ENCODE measurements at regions not wholly inside any gene's neighbourhood (a gene's known extent, or its start where the extent isn't known, plus 50 kb on each side); places are given as distances from the start of the nearest gene placed in this dataset.

DNA sequence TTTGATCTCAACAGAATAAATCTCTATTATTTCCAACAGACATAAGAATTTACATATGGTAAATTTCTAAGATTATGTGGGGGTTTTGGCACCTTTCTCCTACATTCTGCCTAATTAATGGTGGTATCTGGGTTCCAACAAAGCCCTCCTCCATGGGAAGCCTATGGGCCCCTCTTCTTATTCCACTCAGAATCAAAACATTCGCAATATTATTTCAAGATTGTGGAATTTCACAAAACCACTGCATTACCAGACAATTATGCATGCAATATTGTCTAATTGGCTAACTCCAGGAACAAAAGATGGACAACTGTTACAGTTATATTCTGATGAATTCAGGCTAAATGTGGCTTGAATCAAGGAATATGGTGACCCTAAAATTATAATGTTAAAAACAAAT lies 434.0 kb downstream of the NFIB start:
- peaks cover 0 to 38% (median 17%) of the 10 kb centered on the region in 11 donors for H3K9me3 Mint-ChIP-seq
- H3K27ac Mint-ChIP-seq = no peak overlapping the region
- H3K36me3 Mint-ChIP-seq = peaks cover 0 to 3% (median 0%) of the 10 kb centered on the region in 5 donors

DNA sequence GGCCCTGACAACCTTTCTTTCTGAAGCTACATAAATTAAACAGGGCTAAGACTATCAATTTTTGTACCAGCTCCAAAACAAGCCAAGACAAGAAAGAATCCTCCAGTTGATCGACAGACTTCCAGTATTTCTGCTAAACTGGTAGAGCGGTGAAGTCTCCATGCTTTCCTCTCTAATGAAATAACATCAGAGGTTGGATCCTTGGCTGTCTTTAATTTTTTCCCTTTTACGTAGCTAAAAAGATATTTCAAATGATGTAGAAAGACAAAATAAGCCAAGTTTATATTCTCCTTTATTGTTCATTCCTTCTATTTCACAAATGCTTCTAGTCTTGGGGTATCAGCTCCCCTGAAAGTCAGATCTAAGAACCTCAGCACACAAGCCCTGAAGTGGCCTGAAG lies 434.9 kb downstream of the NFIB start:
- H3K27me3 Mint-ChIP-seq = peaks cover 0 to 4% (median 0%) of the 10 kb centered on the region in 5 donors
- H3K9me3 ChIP-seq (ENCODE audit: control insufficient read depth in 2 of 3, low read length in 3 of 3) = no peaks in the 10 kb centered on the region
- ATAC-seq (no peak), DNase-seq (no peak)
- POLR2A ChIA-PET = no interaction called here
- CTCF ChIA-PET = no interaction called here
- intact Hi-C loops (cut with micrococcal nuclease) = no loop called here
- no peaks in the 10 kb centered on the region for H3K36me3 ChIP-seq (ENCODE audit: control insufficient read depth in 2 of 3, insufficient read depth in 3 of 3, low read length in 3 of 3)
- no peaks in the 10 kb centered on the region for H3K4me1 Mint-ChIP-seq
- H3K27ac ChIP-seq (ENCODE audit: low read depth, low read length) = no peak overlapping the region
- H3K27me3 ChIP-seq (ENCODE audit: control insufficient read depth in 2 of 2, insufficient read depth in 2 of 2, low read length in 2 of 2) = no peaks in the 10 kb centered on the region
- no peaks in the 10 kb centered on the region for H3K4me1 ChIP-seq (ENCODE audit: control insufficient read depth in 2 of 2, insufficient read depth in 2 of 2, low read length in 2 of 2)
- H3K4me3 ChIP-seq (ENCODE audit: low read length) = no peak overlapping the region
- no peak overlapping the region for H3K4me3 Mint-ChIP-seq
- H3K27ac Mint-ChIP-seq = no peak overlapping the region
- peaks cover 0 to 37% (median 14%) of the 10 kb centered on the region in 11 donors for H3K9me3 Mint-ChIP-seq
- H3K36me3 Mint-ChIP-seq = peaks cover 0 to 5% (median 0%) of the 10 kb centered on the region in 5 donors

More for the DNA sequence above, 434.0 kb downstream of the NFIB start:
- ChIA-PET POLR2A (no interaction called here), CTCF (no interaction called here)
- H3K4me1 ChIP-seq (ENCODE audit: control insufficient read depth in 2 of 2, insufficient read depth in 2 of 2, low read length in 2 of 2) = no peaks in the 10 kb centered on the region
- no peak overlapping the region for H3K4me3 ChIP-seq (ENCODE audit: low read length)
- H3K27me3 ChIP-seq (ENCODE audit: control insufficient read depth in 2 of 2, insufficient read depth in 2 of 2, low read length in 2 of 2) = no peaks in the 10 kb centered on the region
- peaks cover 0 to 4% (median 0%) of the 10 kb centered on the region in 5 donors for H3K27me3 Mint-ChIP-seq
- DNase-seq = no peak
- no peaks in the 10 kb centered on the region for H3K9me3 ChIP-seq (ENCODE audit: control insufficient read depth in 2 of 3, low read length in 3 of 3)
- H3K27ac ChIP-seq (ENCODE audit: low read depth, low read length) = no peak overlapping the region
- no peaks in the 10 kb centered on the region for H3K4me1 Mint-ChIP-seq
- no peak for ATAC-seq
- intact Hi-C loops (cut with micrococcal nuclease) = no loop called here
- H3K4me3 Mint-ChIP-seq = no peak overlapping the region
- H3K36me3 ChIP-seq (ENCODE audit: control insufficient read depth in 2 of 3, insufficient read depth in 3 of 3, low read length in 3 of 3) = no peaks in the 10 kb centered on the region

DNA sequence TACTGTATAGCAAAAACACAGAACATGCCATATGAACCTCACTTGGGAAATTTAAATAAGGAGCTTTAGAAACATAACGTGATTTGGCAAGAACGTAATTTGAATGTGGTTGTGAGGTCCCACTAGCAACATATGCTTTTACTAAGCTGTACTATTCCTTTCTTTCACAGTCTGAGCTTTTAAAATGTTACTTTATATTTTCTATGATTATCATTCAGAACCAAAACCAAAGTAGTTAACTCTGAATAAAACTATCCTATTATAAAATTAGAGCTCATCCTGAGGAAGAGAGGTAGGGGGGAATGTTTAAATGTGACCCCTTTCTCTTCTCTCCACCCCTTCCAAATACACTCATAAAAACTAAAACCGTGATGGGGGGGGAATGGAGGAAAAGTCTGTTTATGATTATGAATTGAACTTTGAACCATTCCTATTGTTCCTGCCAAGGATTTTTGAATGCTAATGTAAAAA lies 435.7 kb downstream of the NFIB start:
- CTCF ChIA-PET = no interaction called here
- Mint-ChIP-seq H3K9me3 (peaks cover 0 to 31% (median 12%) of the 10 kb centered on the region in 11 donors), H3K27me3 (peaks cover 0 to 4% (median 0%) of the 10 kb centered on the region in 5 donors), H3K27ac (no peak overlapping the region), H3K4me1 (no peaks in the 10 kb centered on the region), H3K36me3 (peaks cover 0 to 5% (median 0%) of the 10 kb centered on the region in 5 donors), H3K4me3 (no peak overlapping the region)
- Histone ChIP-seq H3K27me3 (ENCODE audit: control insufficient read depth in 2 of 2, insufficient read depth in 2 of 2, low read length in 2 of 2) (no peaks in the 10 kb centered on the region), H3K36me3 (ENCODE audit: control insufficient read depth in 2 of 3, insufficient read depth in 3 of 3, low read length in 3 of 3) (no peaks in the 10 kb centered on the region), H3K4me3 (ENCODE audit: low read length) (no peak overlapping the region), H3K9me3 (ENCODE audit: control insufficient read depth in 2 of 3, low read length in 3 of 3) (no peaks in the 10 kb centered on the region), H3K27ac (ENCODE audit: low read depth, low read length) (no peak overlapping the region), H3K4me1 (ENCODE audit: control insufficient read depth in 2 of 2, insufficient read depth in 2 of 2, low read length in 2 of 2) (no peaks in the 10 kb centered on the region)
- intact Hi-C loops (cut with micrococcal nuclease) = no loop called here
- no peak for DNase-seq
- POLR2A ChIA-PET = no interaction called here
- ATAC-seq = no peak

DNA sequence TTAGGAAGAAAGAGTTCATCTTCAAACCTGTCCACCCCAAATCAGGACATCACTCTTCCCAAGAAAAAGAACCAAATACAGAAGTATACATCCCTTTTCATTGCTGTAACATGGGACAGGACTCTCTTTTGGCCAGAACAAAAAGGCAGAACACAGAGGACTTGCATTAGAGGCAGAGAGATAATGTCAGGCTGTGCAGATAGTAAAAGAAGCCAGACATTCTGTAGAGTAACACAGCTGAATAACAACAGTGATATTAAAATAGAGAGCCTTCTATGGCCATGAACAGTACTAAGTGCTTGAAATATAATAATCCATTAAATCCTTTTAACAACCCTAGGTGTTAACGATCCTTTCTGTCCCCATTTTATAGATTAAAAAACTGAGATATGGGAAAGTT lies 437.2 kb downstream of the NFIB start:
- Mint-ChIP-seq H3K9me3 (peaks cover 0 to 28% (median 12%) of the 10 kb centered on the region in 11 donors), H3K36me3 (peaks cover 0 to 5% (median 0%) of the 10 kb centered on the region in 5 donors), H3K4me3 (no peak overlapping the region), H3K4me1 (no peaks in the 10 kb centered on the region), H3K27me3 (peaks cover 0 to 4% (median 0%) of the 10 kb centered on the region in 5 donors), H3K27ac (no peak overlapping the region)
- no peak overlapping the region for H3K27ac ChIP-seq (ENCODE audit: low read depth, low read length)
- CTCF ChIA-PET = no interaction called here
- ATAC-seq = no peak
- H3K9me3 ChIP-seq (ENCODE audit: control insufficient read depth in 2 of 3, low read length in 3 of 3) = no peaks in the 10 kb centered on the region
- no peaks in the 10 kb centered on the region for H3K4me1 ChIP-seq (ENCODE audit: control insufficient read depth in 2 of 2, insufficient read depth in 2 of 2, low read length in 2 of 2)
- intact Hi-C loops (cut with micrococcal nuclease) = no loop called here
- no peak for DNase-seq
- POLR2A ChIA-PET = no interaction called here
- H3K27me3 ChIP-seq (ENCODE audit: control insufficient read depth in 2 of 2, insufficient read depth in 2 of 2, low read length in 2 of 2) = no peaks in the 10 kb centered on the region
- no peaks in the 10 kb centered on the region for H3K36me3 ChIP-seq (ENCODE audit: control insufficient read depth in 2 of 3, insufficient read depth in 3 of 3, low read length in 3 of 3)
- no peak overlapping the region for H3K4me3 ChIP-seq (ENCODE audit: low read length)

DNA sequence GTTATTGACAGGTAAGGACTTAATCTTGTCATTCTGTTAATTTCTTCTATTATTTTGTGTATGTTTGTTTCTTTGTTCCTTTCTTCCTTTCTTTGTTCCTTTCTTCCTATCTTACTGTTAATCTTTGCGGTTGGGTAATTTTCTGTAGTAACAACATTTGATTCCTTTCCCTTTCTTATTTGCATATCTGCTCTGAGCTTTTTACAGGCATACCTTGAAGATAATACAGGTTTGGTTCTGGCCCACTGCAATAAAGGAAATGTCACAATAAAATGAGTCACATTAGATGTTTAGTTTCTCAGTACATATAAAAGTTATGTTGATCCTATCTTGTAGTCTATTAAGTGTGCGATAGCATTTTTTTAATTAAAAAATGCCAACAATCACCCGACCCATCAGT lies 440.7 kb downstream of the NFIB start:
- ChIA-PET CTCF (no interaction called here), POLR2A (no interaction called here)
- H3K4me1 Mint-ChIP-seq = no peaks in the 10 kb centered on the region
- H3K27me3 ChIP-seq (ENCODE audit: control insufficient read depth in 2 of 2, insufficient read depth in 2 of 2, low read length in 2 of 2) = no peaks in the 10 kb centered on the region
- no peaks in the 10 kb centered on the region for H3K9me3 ChIP-seq (ENCODE audit: control insufficient read depth in 2 of 3, low read length in 3 of 3)
- no peak overlapping the region for H3K4me3 Mint-ChIP-seq
- no peaks in the 10 kb centered on the region for H3K36me3 ChIP-seq (ENCODE audit: control insufficient read depth in 2 of 3, insufficient read depth in 3 of 3, low read length in 3 of 3)
- no peak overlapping the region for H3K27ac ChIP-seq (ENCODE audit: low read depth, low read length)
- no peak overlapping the region for H3K27ac Mint-ChIP-seq
- peaks cover 0 to 5% (median 0%) of the 10 kb centered on the region in 5 donors for H3K36me3 Mint-ChIP-seq
- H3K9me3 Mint-ChIP-seq = peaks cover 0 to 38% (median 14%) of the 10 kb centered on the region in 11 donors
- DNase-seq (no peak), ATAC-seq (no peak)
- H3K4me3 ChIP-seq (ENCODE audit: low read length) = no peak overlapping the region
- H3K27me3 Mint-ChIP-seq = peaks cover 0 to 4% (median 0%) of the 10 kb centered on the region in 5 donors
- H3K4me1 ChIP-seq (ENCODE audit: control insufficient read depth in 2 of 2, insufficient read depth in 2 of 2, low read length in 2 of 2) = no peaks in the 10 kb centered on the region
- intact Hi-C loops (cut with micrococcal nuclease) = no loop called here

DNA sequence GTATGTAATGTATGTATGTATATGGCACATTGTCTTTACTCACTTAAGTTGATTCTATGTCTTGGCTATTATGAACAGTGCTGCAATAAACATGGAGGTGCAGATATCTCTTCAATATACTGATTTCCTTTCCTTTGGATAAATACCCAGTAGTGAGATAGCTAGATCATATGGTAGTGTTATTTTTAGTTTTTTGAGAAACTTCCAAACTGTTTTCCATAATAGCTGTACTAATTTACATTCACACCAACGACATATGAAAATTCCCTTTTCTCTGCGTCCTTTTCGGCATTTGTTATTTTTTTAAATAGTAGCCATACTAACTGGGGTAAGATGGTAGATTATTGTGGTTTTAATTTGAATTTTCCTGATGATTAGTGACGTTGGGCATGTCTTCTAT lies 445.6 kb downstream of the NFIB start:
- H3K27ac Mint-ChIP-seq = no peak overlapping the region
- no peak overlapping the region for H3K27ac ChIP-seq (ENCODE audit: low read depth, low read length)
- H3K36me3 ChIP-seq (ENCODE audit: control insufficient read depth in 2 of 3, insufficient read depth in 3 of 3, low read length in 3 of 3) = no peaks in the 10 kb centered on the region
- H3K4me1 ChIP-seq (ENCODE audit: control insufficient read depth in 2 of 2, insufficient read depth in 2 of 2, low read length in 2 of 2) = no peaks in the 10 kb centered on the region
- ATAC-seq (no peak), DNase-seq (no peak)
- no peaks in the 10 kb centered on the region for H3K4me1 Mint-ChIP-seq
- H3K9me3 ChIP-seq (ENCODE audit: control insufficient read depth in 2 of 3, low read length in 3 of 3) = no peaks in the 10 kb centered on the region
- intact Hi-C loops (cut with micrococcal nuclease) = no loop called here
- ChIA-PET CTCF (no interaction called here), POLR2A (no interaction called here)
- no peak overlapping the region for H3K4me3 ChIP-seq (ENCODE audit: low read length)
- no peaks in the 10 kb centered on the region for H3K27me3 Mint-ChIP-seq
- H3K9me3 Mint-ChIP-seq = peaks cover 0 to 29% (median 3%) of the 10 kb centered on the region in 11 donors
- H3K27me3 ChIP-seq (ENCODE audit: control insufficient read depth in 2 of 2, insufficient read depth in 2 of 2, low read length in 2 of 2) = no peaks in the 10 kb centered on the region
- no peak overlapping the region for H3K4me3 Mint-ChIP-seq
- H3K36me3 Mint-ChIP-seq = no peaks in the 10 kb centered on the region

DNA sequence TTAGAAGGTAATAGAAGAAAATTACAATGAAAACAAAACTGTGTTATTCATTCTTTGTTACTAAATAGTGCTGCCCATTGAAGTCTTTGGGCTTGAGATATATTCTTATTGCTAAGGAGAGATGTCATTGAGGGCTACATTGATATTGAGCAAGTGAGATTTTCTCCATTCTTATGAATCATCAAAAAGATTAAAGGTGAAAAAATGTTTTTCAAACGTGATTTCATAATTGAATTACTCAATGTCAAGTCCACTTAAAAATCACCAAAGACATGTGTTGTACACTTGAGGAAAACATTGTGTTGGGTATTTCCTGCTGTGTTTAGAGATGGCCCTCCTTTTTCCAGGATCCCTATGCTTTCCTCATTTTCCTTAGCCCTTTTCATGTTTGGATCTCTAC lies 448.1 kb downstream of the NFIB start:
- intact Hi-C loops (cut with micrococcal nuclease) = no loop called here
- Mint-ChIP-seq H3K9me3 (peaks cover 0 to 21% (median 0%) of the 10 kb centered on the region in 11 donors), H3K36me3 (no peaks in the 10 kb centered on the region), H3K4me1 (no peaks in the 10 kb centered on the region), H3K27me3 (no peaks in the 10 kb centered on the region), H3K4me3 (no peak overlapping the region), H3K27ac (no peak overlapping the region)
- H3K36me3 ChIP-seq (ENCODE audit: control insufficient read depth in 2 of 3, insufficient read depth in 3 of 3, low read length in 3 of 3) = no peaks in the 10 kb centered on the region
- no peak overlapping the region for H3K4me3 ChIP-seq (ENCODE audit: low read length)
- H3K27ac ChIP-seq (ENCODE audit: low read depth, low read length) = no peak overlapping the region
- H3K4me1 ChIP-seq (ENCODE audit: control insufficient read depth in 2 of 2, insufficient read depth in 2 of 2, low read length in 2 of 2) = no peaks in the 10 kb centered on the region
- no peaks in the 10 kb centered on the region for H3K27me3 ChIP-seq (ENCODE audit: control insufficient read depth in 2 of 2, insufficient read depth in 2 of 2, low read length in 2 of 2)
- no peak for DNase-seq
- ATAC-seq = no peak
- H3K9me3 ChIP-seq (ENCODE audit: control insufficient read depth in 2 of 3, low read length in 3 of 3) = no peaks in the 10 kb centered on the region
- CTCF ChIA-PET = no interaction called here
- POLR2A ChIA-PET = no interaction called here
